GM19463 (cell line): ENCODE measurements at regions not wholly inside any gene's neighbourhood (a gene's known extent, or its start where the extent isn't known, plus 50 kb on each side); places are given as distances from the start of the nearest gene placed in this dataset.
"Not testable (repeated sequence)": the region's sequence is repeated elsewhere in the genome, so short reads cannot be mapped to it uniquely, and the experiment has no call there.

ENCODE experiments used
- ATAC-seq: cut with Tn5 transposase; IDR thresholded peaks from one replicate; pipeline ENCODE4 v1.9.1; 2021; ENCODE audit warnings: mild to moderate bottlenecking, moderate library complexity; ENCODE audit not compliant: unreplicated experiment

GRCh38 chr3:5899014-5899761 is 711.7 kb downstream of the EDEM1 start:
- ATAC-seq = no peak

- no peak for ATAC-seq
Measured at GRCh38 chr3:5917932-5918331, 730.4 kb downstream of the EDEM1 start.

- ATAC-seq = no peak
Measured at GRCh38 chr3:5918626-5919025, 731.1 kb downstream of the EDEM1 start.

- ATAC-seq = no peak
Measured at GRCh38 chr3:5929027-5929426, 741.5 kb downstream of the EDEM1 start.

- not testable (repeated sequence) for ATAC-seq
Measured at GRCh38 chr3:5944061-5944460, 756.6 kb downstream of the EDEM1 start.

- ATAC-seq = no peak
Measured at GRCh38 chr3:5948084-5948483, 760.6 kb downstream of the EDEM1 start.

- ATAC-seq = no peak
Measured at GRCh38 chr3:5951026-5951425, 763.5 kb downstream of the EDEM1 start.

GRCh38 chr3:5972586-5972985 is 785.1 kb downstream of the EDEM1 start:
- ATAC-seq = no peak

GRCh38 chr3:5974630-5975322 is 787.3 kb downstream of the EDEM1 start:
- ATAC-seq = no peak

- ATAC-seq = no peak
Measured at GRCh38 chr3:5977331-5977730, 789.8 kb downstream of the EDEM1 start.

- ATAC-seq = no peak
Measured at GRCh38 chr3:5980475-5980874, 793.0 kb downstream of the EDEM1 start.

GRCh38 chr3:5994651-5995050 is 807.1 kb downstream of the EDEM1 start:
- ATAC-seq = no peak

- ATAC-seq = no peak
Measured at GRCh38 chr3:6018456-6018855, 830.9 kb downstream of the EDEM1 start.

- ATAC-seq = no peak
Measured at GRCh38 chr3:6022621-6023020, 835.1 kb downstream of the EDEM1 start.

GRCh38 chr3:6025032-6025431 is 835.9 kb upstream of the GRM7 start:
- ATAC-seq = no peak

GRCh38 chr3:6030648-6031047 is 830.3 kb upstream of the GRM7 start:
- ATAC-seq = not testable (repeated sequence)

- no peak for ATAC-seq
Measured at GRCh38 chr3:6035626-6036025, 825.3 kb upstream of the GRM7 start.

GRCh38 chr3:6039971-6040370 is 820.9 kb upstream of the GRM7 start:
- ATAC-seq = no peak

GRCh38 chr3:6041894-6042293 is 819.0 kb upstream of the GRM7 start:
- ATAC-seq = no peak

GRCh38 chr3:6047016-6047415 is 813.9 kb upstream of the GRM7 start:
- no peak for ATAC-seq

GRCh38 chr3:6060251-6060650 is 800.7 kb upstream of the GRM7 start:
- ATAC-seq = no peak
